GM23338 (cell line): ENCODE measurements at regions not wholly inside any gene's neighbourhood (a gene's known extent, or its start where the extent isn't known, plus 50 kb on each side); places are given as distances from the start of the nearest gene placed in this dataset.

Experiments used
- ATAC-seq: fragments of 200-7000 bp; cut with Tn5 transposase; 3 replicates; pipeline ENCODE4 v1.9.1; 2020
- DNase-seq: peaks from one replicate; pipeline ENCODE4 v3.0.0-alpha.2; 2015; ENCODE audit warnings: low spot score
- H2AFZ ChIP-seq: fragments of 200-600 bp; sonication (generic); 2 replicates; pipeline ENCODE4 v1.8.0; 2016; ENCODE audit warnings: antibody characterized with exemption, mild to moderate bottlenecking, moderate library complexity
- H3F3A ChIP-seq: fragments of 200-600 bp; sonication (generic); replicated peaks from 2 replicates; pipeline ENCODE4 v1.8.0; 2017; ENCODE audit warnings: antibody characterized with exemption, mixed run types, low read depth
- H3K27ac ChIP-seq: fragments of 200-600 bp; sonication (generic); 2 replicates; pipeline ENCODE4 v1.6.1; 2016; ENCODE audit warnings: low read depth
- H3K27me3 ChIP-seq: fragments of 200-600 bp; sonication (generic); 2 replicates; pipeline ENCODE4 v1.8.0; 2016; ENCODE audit warnings: mild to moderate bottlenecking, mixed run types, moderate library complexity; ENCODE audit not compliant: insufficient read depth
- H3K36me3 ChIP-seq: fragments of 200-600 bp; sonication (generic); 2 replicates; pipeline ENCODE4 v1.8.0; 2016; ENCODE audit warnings: mild to moderate bottlenecking; ENCODE audit not compliant: insufficient read depth
- H3K4me1 ChIP-seq: fragments of 200-600 bp; sonication (generic); 2 replicates; pipeline ENCODE4 v1.8.0; 2016; ENCODE audit warnings: mild to moderate bottlenecking, moderate library complexity; ENCODE audit not compliant: insufficient read depth
- H3K4me2 ChIP-seq: fragments of 200-600 bp; sonication (generic); 2 replicates; pipeline ENCODE4 v1.7.1; 2017; ENCODE audit warnings: mixed run types
- H3K4me3 ChIP-seq: fragments of 200-600 bp; sonication (generic); 2 replicates; pipeline ENCODE4 v1.6.1; 2016; ENCODE audit warnings: mixed run types
- H3K79me2 ChIP-seq: fragments of 200-600 bp; sonication (generic); replicated peaks from 2 replicates; pipeline ENCODE4 v1.8.0; 2017; ENCODE audit warnings: mild to moderate bottlenecking; ENCODE audit not compliant: insufficient read depth
- H3K9me2 ChIP-seq: fragments of 200-600 bp; sonication (generic); 2 replicates; pipeline ENCODE4 v1.8.0; 2017; ENCODE audit not compliant: insufficient read depth
- H4K20me1 ChIP-seq: fragments of 200-600 bp; sonication (generic); replicated peaks from 2 replicates; pipeline ENCODE4 v1.8.0; 2017; ENCODE audit warnings: mild to moderate bottlenecking; ENCODE audit not compliant: insufficient read depth
- H3K27ac Mint-ChIP-seq: 2 replicates; pipeline ENCODE4 v1.8.0; 2020; ENCODE audit warnings: inconsistent platforms, mild to moderate bottlenecking, moderate library complexity, mixed read lengths
- H3K27me3 Mint-ChIP-seq: 3 replicates; pipeline ENCODE4 v1.8.0; 2022; ENCODE audit warnings: low read depth, mild to moderate bottlenecking, moderate library complexity, mixed read lengths, inconsistent platforms; ENCODE audit not compliant: insufficient read depth, poor library complexity
- H3K36me3 Mint-ChIP-seq: 3 replicates; pipeline ENCODE4 v1.8.0; 2021; ENCODE audit warnings: low read depth, mild to moderate bottlenecking, inconsistent platforms, moderate library complexity, mixed read lengths
- H3K4me1 Mint-ChIP-seq: 3 replicates; pipeline ENCODE4 v1.8.0; 2020; ENCODE audit warnings: mild to moderate bottlenecking, inconsistent platforms, mixed read lengths
- H3K4me3 Mint-ChIP-seq: 3 replicates; pipeline ENCODE4 v1.8.0; 2021; ENCODE audit warnings: moderate library complexity, mild to moderate bottlenecking, inconsistent platforms, mixed read lengths
- H3K9me3 Mint-ChIP-seq: 3 replicates; pipeline ENCODE4 v1.8.0; 2020; ENCODE audit warnings: moderate library complexity, mild to moderate bottlenecking, inconsistent platforms, mixed read lengths
- CREB1 ChIP-seq: fragments of 250-450 bp; sonication (Bioruptor Pico); IDR thresholded peaks from 2 replicates; pipeline ENCODE4 v1.5.0; 2020; ENCODE audit warnings: low read depth, mild to moderate bottlenecking, moderate library complexity
- EZH2 ChIP-seq: fragments of 200-600 bp; sonication (generic); IDR thresholded peaks from one replicate; pipeline ENCODE4 v1.8.0; 2017; ENCODE audit warnings: antibody characterized with exemption, mild to moderate bottlenecking, low read depth; ENCODE audit not compliant: unreplicated experiment
- EZH2phosphoT487 ChIP-seq: fragments of 200-600 bp; sonication (generic); IDR thresholded peaks from one replicate; pipeline ENCODE4 v1.8.1; 2018; ENCODE audit warnings: antibody characterized with exemption; ENCODE audit not compliant: unreplicated experiment
- JUNB ChIP-seq: IDR thresholded peaks from one replicate; pipeline ENCODE4 v1.6.1; 2016; ENCODE audit warnings: antibody characterized with exemption; ENCODE audit not compliant: unreplicated experiment
- NANOG ChIP-seq: IDR thresholded peaks from 2 replicates; pipeline ENCODE4 v1.6.1; 2016; ENCODE audit warnings: antibody characterized with exemption, borderline replicate concordance
- POLR2AphosphoS5 ChIP-seq: IDR thresholded peaks from 2 replicates; pipeline ENCODE4 v1.6.1; 2016; ENCODE audit warnings: antibody characterized with exemption, low read depth
- STAT1 ChIP-seq: IDR thresholded peaks from one replicate; pipeline ENCODE4 v1.6.1; 2016; ENCODE audit warnings: antibody characterized with exemption; ENCODE audit not compliant: unreplicated experiment
- ZNF114 ChIP-seq: fragments of 250-450 bp; sonication (Bioruptor Pico); IDR thresholded peaks from 2 replicates; pipeline ENCODE4 v1.5.0; 2020; ENCODE audit warnings: mild to moderate bottlenecking, moderate library complexity
- ZNF331 ChIP-seq: fragments of 250-450 bp; sonication (Bioruptor Pico); IDR thresholded peaks from 2 replicates; pipeline ENCODE4 v1.5.0; 2020; ENCODE audit warnings: low read depth, mild to moderate bottlenecking, moderate library complexity
- TF ChIP-seq, protein P1 (sequence below): fragments of 250-450 bp; sonication (Bioruptor Pico); IDR thresholded peaks from 2 replicates; pipeline ENCODE4 v1.5.0; 2020; ENCODE audit warnings: mild to moderate bottlenecking, moderate library complexity
- TF ChIP-seq, protein P2 (sequence below), 2 experiments: fragments of 200-600 bp in 1 of 2; sonication (generic) in 1 of 2; conservative IDR thresholded peaks; 2 replicates each; pipeline versions ENCODE4 v1.5.1 to v1.6.1; 2016 to 2017; ENCODE audit warnings: antibody characterized with exemption in 2 of 2, low read depth in 2 of 2, mild to moderate bottlenecking in 2 of 2, moderate library complexity in 1 of 2
- TF ChIP-seq, protein P3 (sequence below): IDR thresholded peaks from one replicate; pipeline ENCODE4 v1.6.1; 2018; ENCODE audit warnings: antibody characterized with exemption; ENCODE audit not compliant: unreplicated experiment
- TF ChIP-seq, protein P4 (sequence below): IDR thresholded peaks from 2 replicates; pipeline ENCODE4 v1.6.1; 2016; ENCODE audit warnings: antibody characterized with exemption

- H3K4me3 Mint-ChIP-seq: no peak overlapping the region
- no peaks in the 10 kb centered on the region for H3K9me3 Mint-ChIP-seq
- no peaks in the 10 kb centered on the region for H3K27me3 Mint-ChIP-seq
- Histone ChIP-seq H3K4me2 (no peak overlapping the region), H3K27me3 (no peaks in the 10 kb centered on the region), H3K36me3 (no peaks in the 10 kb centered on the region), H3F3A (no peaks in the 10 kb centered on the region), H3K4me1 (no peaks in the 10 kb centered on the region), H2AFZ (no peak overlapping the region), H3K4me3 (no peak overlapping the region), H4K20me1 (no peaks in the 10 kb centered on the region), H3K9me2 (peaks cover 8% of the 10 kb centered on the region; the same call in 1 of the 2 replicates), H3K79me2 (no peaks in the 10 kb centered on the region), H3K27ac (no peak overlapping the region)
- no peaks in the 10 kb centered on the region for H3K36me3 Mint-ChIP-seq
- DNase-seq (no peak), ATAC-seq (no peak)
- no peak overlapping the region for H3K27ac Mint-ChIP-seq
- TF ChIP-seq STAT1 (no peak), ZNF114 (no peak), CREB1 (CRISPR knock-in tag) (no peak), JUNB (no peak), EZH2phosphoT487 (no peak), EZH2 (no peak), POLR2AphosphoS5 (no peak), ZNF331 (CRISPR knock-in tag) (no peak), NANOG (no peak)
- TF ChIP-seq, protein P1, sequence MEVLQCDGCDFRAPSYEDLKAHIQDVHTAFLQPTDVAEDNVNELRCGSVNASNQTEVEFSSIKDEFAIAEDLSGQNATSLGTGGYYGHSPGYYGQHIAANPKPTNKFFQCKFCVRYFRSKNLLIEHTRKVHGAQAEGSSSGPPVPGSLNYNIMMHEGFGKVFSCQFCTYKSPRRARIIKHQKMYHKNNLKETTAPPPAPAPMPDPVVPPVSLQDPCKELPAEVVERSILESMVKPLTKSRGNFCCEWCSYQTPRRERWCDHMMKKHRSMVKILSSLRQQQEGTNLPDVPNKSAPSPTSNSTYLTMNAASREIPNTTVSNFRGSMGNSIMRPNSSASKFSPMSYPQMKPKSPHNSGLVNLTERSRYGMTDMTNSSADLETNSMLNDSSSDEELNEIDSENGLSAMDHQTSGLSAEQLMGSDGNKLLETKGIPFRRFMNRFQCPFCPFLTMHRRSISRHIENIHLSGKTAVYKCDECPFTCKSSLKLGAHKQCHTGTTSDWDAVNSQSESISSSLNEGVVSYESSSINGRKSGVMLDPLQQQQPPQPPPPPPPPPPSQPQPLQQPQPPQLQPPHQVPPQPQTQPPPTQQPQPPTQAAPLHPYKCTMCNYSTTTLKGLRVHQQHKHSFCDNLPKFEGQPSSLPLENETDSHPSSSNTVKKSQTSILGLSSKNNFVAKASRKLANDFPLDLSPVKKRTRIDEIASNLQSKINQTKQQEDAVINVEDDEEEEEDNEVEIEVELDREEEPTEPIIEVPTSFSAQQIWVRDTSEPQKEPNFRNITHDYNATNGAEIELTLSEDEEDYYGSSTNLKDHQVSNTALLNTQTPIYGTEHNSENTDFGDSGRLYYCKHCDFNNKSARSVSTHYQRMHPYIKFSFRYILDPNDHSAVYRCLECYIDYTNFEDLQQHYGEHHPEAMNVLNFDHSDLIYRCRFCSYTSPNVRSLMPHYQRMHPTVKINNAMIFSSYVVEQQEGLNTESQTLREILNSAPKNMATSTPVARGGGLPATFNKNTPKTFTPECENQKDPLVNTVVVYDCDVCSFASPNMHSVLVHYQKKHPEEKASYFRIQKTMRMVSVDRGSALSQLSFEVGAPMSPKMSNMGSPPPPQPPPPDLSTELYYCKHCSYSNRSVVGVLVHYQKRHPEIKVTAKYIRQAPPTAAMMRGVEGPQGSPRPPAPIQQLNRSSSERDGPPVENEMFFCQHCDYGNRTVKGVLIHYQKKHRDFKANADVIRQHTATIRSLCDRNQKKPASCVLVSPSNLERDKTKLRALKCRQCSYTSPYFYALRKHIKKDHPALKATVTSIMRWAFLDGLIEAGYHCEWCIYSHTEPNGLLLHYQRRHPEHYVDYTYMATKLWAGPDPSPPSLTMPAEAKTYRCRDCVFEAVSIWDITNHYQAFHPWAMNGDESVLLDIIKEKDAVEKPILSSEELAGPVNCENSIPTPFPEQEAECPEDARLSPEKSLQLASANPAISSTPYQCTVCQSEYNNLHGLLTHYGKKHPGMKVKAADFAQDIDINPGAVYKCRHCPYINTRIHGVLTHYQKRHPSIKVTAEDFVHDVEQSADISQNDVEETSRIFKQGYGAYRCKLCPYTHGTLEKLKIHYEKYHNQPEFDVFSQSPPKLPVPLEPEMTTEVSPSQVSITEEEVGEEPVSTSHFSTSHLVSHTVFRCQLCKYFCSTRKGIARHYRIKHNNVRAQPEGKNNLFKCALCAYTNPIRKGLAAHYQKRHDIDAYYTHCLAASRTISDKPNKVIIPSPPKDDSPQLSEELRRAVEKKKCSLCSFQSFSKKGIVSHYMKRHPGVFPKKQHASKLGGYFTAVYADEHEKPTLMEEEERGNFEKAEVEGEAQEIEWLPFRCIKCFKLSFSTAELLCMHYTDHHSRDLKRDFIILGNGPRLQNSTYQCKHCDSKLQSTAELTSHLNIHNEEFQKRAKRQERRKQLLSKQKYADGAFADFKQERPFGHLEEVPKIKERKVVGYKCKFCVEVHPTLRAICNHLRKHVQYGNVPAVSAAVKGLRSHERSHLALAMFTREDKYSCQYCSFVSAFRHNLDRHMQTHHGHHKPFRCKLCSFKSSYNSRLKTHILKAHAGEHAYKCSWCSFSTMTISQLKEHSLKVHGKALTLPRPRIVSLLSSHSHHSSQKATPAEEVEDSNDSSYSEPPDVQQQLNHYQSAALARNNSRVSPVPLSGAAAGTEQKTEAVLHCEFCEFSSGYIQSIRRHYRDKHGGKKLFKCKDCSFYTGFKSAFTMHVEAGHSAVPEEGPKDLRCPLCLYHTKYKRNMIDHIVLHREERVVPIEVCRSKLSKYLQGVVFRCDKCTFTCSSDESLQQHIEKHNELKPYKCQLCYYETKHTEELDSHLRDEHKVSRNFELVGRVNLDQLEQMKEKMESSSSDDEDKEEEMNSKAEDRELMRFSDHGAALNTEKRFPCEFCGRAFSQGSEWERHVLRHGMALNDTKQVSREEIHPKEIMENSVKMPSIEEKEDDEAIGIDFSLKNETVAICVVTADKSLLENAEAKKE (CRISPR knock-in tag): no peak
- TF ChIP-seq, protein P2, sequence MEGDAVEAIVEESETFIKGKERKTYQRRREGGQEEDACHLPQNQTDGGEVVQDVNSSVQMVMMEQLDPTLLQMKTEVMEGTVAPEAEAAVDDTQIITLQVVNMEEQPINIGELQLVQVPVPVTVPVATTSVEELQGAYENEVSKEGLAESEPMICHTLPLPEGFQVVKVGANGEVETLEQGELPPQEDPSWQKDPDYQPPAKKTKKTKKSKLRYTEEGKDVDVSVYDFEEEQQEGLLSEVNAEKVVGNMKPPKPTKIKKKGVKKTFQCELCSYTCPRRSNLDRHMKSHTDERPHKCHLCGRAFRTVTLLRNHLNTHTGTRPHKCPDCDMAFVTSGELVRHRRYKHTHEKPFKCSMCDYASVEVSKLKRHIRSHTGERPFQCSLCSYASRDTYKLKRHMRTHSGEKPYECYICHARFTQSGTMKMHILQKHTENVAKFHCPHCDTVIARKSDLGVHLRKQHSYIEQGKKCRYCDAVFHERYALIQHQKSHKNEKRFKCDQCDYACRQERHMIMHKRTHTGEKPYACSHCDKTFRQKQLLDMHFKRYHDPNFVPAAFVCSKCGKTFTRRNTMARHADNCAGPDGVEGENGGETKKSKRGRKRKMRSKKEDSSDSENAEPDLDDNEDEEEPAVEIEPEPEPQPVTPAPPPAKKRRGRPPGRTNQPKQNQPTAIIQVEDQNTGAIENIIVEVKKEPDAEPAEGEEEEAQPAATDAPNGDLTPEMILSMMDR (conservative IDR thresholded peaks at IDR 0.05; ENCODE audit: low read depth in 2 of 2): no peak
- TF ChIP-seq, protein P3, sequence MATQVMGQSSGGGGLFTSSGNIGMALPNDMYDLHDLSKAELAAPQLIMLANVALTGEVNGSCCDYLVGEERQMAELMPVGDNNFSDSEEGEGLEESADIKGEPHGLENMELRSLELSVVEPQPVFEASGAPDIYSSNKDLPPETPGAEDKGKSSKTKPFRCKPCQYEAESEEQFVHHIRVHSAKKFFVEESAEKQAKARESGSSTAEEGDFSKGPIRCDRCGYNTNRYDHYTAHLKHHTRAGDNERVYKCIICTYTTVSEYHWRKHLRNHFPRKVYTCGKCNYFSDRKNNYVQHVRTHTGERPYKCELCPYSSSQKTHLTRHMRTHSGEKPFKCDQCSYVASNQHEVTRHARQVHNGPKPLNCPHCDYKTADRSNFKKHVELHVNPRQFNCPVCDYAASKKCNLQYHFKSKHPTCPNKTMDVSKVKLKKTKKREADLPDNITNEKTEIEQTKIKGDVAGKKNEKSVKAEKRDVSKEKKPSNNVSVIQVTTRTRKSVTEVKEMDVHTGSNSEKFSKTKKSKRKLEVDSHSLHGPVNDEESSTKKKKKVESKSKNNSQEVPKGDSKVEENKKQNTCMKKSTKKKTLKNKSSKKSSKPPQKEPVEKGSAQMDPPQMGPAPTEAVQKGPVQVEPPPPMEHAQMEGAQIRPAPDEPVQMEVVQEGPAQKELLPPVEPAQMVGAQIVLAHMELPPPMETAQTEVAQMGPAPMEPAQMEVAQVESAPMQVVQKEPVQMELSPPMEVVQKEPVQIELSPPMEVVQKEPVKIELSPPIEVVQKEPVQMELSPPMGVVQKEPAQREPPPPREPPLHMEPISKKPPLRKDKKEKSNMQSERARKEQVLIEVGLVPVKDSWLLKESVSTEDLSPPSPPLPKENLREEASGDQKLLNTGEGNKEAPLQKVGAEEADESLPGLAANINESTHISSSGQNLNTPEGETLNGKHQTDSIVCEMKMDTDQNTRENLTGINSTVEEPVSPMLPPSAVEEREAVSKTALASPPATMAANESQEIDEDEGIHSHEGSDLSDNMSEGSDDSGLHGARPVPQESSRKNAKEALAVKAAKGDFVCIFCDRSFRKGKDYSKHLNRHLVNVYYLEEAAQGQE: no peak
- TF ChIP-seq, protein P4, sequence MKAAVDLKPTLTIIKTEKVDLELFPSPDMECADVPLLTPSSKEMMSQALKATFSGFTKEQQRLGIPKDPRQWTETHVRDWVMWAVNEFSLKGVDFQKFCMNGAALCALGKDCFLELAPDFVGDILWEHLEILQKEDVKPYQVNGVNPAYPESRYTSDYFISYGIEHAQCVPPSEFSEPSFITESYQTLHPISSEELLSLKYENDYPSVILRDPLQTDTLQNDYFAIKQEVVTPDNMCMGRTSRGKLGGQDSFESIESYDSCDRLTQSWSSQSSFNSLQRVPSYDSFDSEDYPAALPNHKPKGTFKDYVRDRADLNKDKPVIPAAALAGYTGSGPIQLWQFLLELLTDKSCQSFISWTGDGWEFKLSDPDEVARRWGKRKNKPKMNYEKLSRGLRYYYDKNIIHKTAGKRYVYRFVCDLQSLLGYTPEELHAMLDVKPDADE: no peak
- peaks cover 8% of the 10 kb centered on the region for H3K4me1 Mint-ChIP-seq
Measured at GRCh38 chr12:58615576-58615975, 304.7 kb downstream of the LRIG3 start.
